ENCODE measurements at regions not wholly inside any gene's neighbourhood (a gene's known extent, or its start where the extent isn't known, plus 50 kb on each side); places are given as distances from the start of the nearest gene placed in this dataset.

DNA sequence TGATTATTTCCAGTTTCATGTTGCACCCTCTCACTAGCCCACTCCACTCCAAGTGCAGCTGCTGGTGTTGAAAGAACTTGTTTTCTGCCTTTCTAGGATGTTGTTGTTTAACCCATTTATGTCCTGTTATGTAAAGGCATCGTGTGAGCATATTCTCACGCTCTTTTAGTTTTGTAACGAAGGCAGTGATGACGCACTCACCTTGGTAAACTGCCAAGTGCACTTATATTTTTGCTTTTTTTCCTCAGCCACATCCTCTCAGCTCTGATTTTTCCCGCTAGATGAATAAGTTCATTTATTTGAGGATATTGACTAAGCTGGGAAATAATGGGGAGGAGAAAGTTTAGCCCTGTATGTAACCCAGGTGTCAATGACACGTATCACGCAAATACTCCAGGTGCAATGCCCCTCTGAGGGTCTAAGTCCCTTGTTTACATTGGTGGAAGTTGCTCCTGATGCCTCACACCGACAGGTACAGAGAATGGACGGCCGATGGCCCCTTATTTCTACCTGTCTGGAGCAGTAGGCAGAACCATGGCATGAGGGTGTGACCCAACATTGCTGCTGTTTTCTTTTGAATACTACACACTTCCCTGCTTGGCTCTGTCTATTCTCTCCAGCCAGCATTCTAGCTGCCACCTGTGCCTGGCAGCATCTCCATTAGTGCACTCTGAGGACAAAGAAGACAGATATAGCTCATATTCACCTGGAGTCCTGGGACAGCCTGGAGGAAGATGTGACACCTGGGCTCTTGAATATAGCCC is 132.7 kb upstream of the SLC24A3 start:
- no peak for DNase-seq

DNA sequence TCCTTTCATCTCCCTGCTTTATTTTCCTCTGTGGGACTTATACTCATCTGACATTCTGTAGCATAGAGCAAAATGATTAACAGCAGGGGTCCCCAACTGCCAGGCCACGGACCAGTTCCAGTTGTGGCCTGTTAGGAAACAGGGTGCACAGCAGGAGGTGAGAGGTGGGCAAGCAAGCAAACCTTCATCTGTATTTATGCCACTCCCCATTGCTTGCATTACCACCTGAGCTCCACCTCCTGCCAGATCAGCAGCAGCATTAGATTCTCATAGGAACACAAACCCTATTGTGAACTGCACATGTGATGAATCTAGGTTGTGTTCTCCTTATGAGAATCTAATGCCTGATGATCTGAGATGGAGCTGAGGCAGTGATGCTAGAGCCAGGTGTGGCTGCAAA is 130.5 kb upstream of the SLC24A3 start:
- DNase-seq, result no peak

- DNase-seq, result no peak
Observed at GRCh38 chr20:19083136-19083621, 129.3 kb upstream of the SLC24A3 start.

GRCh38 chr20:19090332-19090731 is 122.1 kb upstream of the SLC24A3 start:
- DNase-seq, result no peak

DNA sequence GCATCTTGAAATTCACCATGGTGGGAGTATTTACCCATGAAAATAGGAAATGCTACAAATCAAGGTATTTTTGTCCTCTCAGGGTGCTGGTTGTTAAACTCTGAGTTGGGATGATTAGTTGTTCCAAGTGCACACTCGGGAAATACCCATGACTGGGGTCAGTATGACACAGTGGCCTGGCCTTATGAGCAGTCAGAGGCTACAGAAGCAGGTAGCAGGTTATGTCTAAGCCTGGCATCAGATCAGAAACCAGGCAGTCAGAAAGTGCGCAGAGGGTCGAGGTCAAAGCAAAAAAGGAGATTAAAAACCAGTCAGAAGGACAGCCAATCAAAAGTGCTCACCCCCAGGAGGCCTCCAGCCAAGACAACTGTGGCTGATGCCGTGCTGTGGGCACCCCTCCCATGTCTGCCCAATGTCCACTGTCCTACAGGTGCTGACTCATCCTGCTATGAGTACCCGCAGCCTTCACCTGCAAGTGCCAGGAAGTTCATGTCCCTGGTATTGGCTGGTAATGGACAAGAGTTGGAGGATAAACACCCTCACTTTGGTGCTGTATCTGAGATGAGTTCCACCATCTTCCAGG is 117.4 kb upstream of the SLC24A3 start:
- no peak for DNase-seq

DNA sequence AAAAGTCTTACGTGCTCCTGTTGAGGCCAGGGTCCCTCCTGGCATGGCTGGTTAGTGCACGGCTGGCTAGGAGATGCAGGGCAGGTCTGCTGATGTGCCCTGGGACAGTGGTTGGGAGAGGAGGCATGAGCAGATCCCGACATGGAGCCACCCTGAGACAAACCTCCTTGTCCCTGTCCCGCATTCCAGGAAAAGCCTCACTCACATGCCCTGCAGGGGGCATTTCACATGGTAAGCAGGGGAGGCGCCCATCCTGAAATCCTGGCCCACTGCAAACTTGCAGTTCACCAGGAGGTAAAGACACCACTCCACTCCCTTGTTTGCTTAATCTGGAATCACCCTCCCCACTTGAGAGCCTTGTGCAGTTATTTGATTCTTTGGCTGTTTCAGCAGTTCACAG is 116.7 kb upstream of the SLC24A3 start:
- DNase-seq, result no peak

DNA sequence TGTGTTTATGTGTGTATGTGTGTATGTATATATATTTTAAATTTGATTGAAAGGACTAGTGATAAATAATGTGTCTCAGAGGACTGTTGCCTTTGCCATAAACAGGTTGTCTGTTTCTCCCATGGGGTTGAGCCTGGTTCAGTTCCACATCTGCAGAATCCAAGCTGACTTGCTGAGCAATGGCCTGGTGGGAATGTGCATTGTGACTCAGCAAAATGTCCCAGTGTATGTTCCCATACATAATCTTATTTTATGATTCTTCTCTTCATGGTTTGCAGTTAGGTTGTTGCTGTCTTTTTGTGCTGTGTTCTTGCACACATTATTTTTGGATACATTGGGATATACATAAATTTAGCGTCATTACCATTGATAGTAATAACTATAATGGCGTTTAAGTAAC is 115.6 kb upstream of the SLC24A3 start:
- DNase-seq, result no peak

- DNase-seq, result no peak
Observed at GRCh38 chr20:19098117-19098516, 114.3 kb upstream of the SLC24A3 start.

DNA sequence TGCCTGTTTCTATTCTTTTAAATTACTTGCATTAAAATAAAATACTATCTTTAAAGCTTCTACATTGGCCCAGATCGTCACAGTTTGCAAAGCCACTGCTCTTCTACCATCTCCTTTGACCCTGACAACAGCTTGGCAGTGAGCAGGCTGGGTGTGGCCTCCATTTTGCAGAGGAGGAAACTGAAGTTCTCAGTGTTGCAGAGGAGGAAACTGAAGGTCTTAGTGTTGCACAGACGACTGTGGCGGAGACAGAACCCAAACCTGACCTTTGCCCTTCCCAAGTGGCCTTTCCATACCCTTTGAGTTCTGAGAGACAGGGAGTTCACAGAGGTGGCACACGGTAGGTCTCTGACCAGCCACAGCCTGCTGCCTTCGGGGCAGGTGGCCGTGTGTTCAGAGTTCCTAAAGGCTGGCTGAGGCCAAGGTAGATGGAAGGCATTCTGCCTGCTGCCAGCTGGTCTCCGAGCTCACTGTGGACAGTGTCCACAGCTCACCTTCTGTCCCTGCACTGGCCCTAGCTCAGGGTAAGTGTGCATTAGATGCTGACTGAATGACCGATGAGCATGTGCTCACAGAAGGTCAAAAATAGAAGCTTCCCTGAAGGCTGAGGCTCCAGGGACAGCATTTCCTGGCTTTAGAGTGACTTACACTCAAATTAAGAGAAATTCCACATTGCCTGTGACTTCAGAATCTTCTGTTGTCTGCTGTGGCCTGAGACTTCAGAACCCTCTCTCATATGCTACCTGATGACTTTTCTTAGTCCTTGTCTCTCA is 113.5 kb upstream of the SLC24A3 start:
- DNase-seq, result no peak

- no peak for DNase-seq
Observed at GRCh38 chr20:19099596-19100545, 112.6 kb upstream of the SLC24A3 start.

- no peak for DNase-seq
Observed at GRCh38 chr20:19100975-19101374, 111.5 kb upstream of the SLC24A3 start.

- DNase-seq, result no peak
Observed at GRCh38 chr20:19104186-19104585, 108.3 kb upstream of the SLC24A3 start.

GRCh38 chr20:19108155-19108554 is 104.3 kb upstream of the SLC24A3 start:
- DNase-seq, result no peak

DNA sequence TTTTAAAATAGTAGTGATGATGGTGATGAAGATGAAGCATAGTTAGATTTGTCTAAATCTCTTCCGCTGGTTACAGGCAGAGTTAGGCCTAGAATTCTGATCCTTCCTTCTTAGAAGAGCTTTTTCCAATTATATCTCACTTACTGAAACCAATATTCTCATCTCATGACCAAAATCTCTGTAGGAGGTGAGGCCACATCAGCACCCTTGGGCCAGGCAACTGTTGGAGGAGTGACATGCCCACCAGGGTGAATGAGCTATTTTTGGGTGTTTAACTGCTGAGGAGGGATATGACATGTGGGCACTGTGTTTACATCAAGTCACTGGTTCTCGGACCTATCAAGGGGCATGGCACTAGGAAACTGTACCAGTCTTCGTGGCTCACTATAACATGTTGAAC is 102.2 kb upstream of the SLC24A3 start:
- DNase-seq, result no peak

- no peak for DNase-seq
Observed at GRCh38 chr20:19110881-19111460, 101.5 kb upstream of the SLC24A3 start.

DNA sequence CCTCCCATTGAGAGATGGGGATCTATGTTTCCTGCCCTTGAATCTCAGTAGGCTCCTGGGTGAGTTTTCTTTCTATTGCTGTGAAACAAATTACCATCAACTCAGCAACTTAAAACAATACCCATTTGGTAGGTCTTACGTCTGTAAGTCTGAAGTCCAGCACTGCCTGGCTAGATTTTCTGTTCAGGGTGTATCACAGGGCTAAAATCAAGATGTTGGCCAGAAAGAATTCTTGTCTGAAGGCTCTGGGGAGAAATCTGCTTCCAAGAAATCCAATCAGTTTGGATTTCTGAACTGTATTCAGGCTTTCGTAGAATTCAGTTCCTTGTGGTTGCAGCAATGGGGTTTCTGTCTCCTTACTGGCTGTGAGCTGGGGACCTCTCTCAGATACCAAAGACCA is 99.6 kb upstream of the SLC24A3 start:
- DNase-seq, result no peak

DNA sequence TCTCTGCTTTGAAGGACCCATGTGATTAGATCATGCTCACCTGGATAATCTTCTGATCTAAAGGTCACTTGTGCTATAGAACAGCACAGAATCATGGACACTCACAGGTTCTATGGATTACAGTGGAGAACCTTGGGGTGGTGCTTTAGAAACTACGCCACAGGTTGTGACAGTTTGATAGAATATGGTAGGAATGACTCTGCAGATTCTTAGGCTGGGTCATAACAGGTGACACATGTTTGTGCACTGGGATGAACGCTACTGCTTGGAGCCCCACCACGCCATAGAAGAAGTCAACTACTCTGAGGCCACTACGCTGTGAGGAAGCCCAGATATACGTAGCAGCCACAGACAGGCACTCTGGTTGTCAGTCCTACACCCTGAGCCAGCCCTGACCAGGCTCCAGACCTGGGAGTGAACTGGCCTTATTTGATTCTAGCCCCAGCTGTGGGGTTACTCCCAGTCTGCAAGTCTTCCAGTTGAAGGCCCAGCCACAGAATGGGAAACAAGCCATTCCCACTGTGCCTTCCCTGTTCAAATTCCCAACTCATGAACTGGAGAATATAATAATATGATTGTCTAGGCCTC is 99.0 kb upstream of the SLC24A3 start:
- DNase-seq, result no peak

DNA sequence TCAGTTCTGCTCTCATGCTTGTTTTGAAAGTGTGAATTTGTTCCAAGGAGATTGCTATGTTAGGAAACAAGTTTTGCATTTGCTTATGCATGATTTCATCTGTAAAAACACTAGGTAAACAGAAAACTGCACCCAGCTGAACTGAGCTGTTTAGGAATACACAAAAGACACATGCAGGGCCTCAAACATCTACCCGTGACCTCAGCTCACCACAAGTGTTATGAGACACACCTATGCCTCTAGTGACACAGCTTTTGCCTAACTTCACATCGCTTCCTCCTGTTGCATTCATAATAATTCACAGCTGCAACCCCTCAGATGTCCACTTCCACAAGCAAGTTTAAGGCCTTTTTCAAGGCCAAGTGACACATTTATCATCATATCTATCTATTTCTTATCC is 98.0 kb upstream of the SLC24A3 start:
- DNase-seq, result no peak

GRCh38 chr20:19115581-19115980 is 96.9 kb upstream of the SLC24A3 start:
- DNase-seq, result no peak

DNA sequence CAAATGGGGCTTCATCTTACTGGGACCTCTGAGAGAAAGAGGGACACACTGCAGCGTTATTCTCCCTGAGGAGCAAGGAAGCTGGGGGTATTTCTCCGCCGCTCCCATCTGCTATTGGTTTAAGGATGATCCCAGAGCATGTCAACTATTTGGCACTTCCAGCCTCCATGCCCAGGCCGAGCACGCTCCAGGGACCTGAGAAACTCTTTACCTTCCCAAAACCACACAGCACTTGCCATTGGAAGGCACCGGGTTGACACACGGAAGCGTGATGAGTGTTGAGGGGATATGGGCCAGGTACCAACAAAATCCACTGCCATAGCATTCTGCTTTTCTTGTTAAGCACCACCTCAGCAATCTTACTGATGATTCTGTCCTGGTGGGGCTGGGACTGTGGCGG is 92.4 kb upstream of the SLC24A3 start:
- DNase-seq, result no peak

DNA sequence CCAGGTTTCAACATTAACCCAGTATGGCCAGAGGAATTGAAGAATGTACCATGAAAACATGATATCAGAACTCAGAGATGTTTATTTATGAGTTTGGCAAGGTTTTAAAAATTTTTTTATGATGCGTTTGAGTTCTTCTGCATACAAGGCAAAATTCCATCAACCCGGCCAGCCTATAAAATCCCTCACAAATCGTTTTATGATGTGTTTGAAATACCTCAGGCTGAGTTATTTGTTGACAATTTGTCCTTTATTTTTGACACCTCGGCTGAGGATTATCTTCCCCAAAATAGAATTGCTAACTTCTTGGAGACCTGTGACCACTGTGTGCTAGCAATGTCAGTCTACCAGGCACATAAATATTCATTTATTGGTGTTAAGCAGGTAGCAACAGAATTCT is 91.9 kb upstream of the SLC24A3 start:
- DNase-seq, result no peak

- DNase-seq, result no peak
Observed at GRCh38 chr20:19121463-19121862, 91.0 kb upstream of the SLC24A3 start.

Data from NCI-H146 (cell line).